Fibroblast of villous mesenchyme (primary cell): ENCODE measurements at regions not wholly inside any gene's neighbourhood (a gene's known extent, or its start where the extent isn't known, plus 50 kb on each side); places are given as distances from the start of the nearest gene placed in this dataset.
A peak's percentile ranks its signal among the peaks of the same experiment; 100 is the strongest.

Source experiments
- DNase-seq: peaks from one replicate; pipeline ENCODE4 v3.0.0-alpha.2; 2010; ENCODE audit warnings: low read depth
- H3K4me3 ChIP-seq: 2 replicates; pipeline ENCODE4 v1.5.1; 2011; ENCODE audit warnings: low read depth, mild to moderate bottlenecking, low read length
- TF ChIP-seq, protein P1 (sequence below): IDR thresholded peaks from 2 replicates; pipeline ENCODE4 v1.5.1; 2012; ENCODE audit warnings: low read depth, mild to moderate bottlenecking, low read length; ENCODE audit not compliant: insufficient read depth

DNA sequence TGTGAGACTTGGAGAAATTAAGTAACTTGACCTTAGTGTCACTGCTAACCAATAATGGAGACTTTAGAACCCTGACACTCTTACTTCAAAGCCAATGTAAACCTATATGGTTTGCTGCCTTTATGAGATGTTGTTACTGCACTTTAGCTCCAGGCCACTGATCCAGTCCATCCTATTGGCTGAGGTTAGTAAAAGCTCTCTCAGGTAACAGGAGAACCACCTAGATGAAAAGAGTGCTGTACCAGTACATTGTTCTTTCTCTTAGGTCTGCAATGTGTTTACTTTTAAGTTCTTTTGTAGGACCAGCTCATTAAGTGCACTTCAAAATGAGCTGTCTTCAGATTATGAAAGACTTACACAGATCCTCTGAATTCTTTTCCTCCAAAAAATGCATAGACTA, 994.0 kb upstream of the FAT3 start:
- TF ChIP-seq, protein P1, sequence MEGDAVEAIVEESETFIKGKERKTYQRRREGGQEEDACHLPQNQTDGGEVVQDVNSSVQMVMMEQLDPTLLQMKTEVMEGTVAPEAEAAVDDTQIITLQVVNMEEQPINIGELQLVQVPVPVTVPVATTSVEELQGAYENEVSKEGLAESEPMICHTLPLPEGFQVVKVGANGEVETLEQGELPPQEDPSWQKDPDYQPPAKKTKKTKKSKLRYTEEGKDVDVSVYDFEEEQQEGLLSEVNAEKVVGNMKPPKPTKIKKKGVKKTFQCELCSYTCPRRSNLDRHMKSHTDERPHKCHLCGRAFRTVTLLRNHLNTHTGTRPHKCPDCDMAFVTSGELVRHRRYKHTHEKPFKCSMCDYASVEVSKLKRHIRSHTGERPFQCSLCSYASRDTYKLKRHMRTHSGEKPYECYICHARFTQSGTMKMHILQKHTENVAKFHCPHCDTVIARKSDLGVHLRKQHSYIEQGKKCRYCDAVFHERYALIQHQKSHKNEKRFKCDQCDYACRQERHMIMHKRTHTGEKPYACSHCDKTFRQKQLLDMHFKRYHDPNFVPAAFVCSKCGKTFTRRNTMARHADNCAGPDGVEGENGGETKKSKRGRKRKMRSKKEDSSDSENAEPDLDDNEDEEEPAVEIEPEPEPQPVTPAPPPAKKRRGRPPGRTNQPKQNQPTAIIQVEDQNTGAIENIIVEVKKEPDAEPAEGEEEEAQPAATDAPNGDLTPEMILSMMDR, result no peak
- no peak overlapping the region for H3K4me3 ChIP-seq
- no peak for DNase-seq

DNA sequence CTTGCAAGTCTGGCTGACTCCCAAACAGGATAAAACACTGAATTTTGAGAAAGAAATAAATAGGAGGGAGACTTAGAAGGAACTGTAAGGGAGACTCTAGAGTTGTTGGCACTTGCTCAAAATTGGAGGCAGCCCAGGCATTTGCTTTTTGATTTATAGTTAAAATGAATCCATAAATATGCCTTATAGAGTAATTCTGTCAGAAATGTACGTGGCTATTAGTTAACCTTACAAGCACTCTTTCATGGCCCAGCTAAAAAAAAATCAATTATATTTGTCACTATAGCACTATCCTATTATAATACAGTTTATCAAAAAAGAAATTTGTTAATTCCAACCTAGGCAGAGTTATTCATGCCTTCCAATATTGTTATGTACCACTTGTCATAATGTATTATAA, 1000.0 kb upstream of the CHORDC1 start:
- no peak for DNase-seq
- H3K4me3 ChIP-seq, result no peak overlapping the region
- TF ChIP-seq, protein P1, result no peak

DNA sequence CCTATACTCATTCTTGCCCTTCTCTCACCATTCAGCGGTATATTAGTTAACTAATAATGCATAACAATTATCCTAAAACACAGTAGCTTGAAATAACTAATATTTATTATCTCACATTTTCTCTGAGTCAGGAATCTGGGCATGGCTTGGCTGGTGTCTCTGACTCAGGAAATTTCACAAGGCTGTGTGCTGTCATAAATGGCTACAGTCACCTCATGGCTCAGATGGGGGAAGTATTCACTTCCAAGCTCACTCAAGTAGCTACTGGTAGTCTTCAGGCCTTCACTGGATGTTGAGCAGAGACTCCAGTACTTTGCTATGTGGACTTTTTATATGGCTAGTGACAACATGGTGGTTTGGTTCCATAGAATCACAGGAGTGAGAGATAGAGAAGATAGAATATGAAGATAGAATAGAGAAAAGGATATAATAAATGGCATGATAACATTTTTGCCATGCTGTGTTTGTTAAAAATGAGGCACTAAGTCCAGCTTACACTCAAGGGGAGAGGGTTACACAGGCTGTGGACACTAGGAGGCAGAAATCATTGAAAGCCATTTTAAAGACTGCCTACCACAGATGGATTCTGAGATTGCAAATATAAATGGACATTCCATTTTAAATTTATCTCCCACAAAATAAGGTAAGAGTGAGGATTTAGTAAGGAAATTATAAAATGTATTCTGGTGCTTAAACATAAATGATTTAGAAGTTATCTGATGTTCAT, 997.8 kb upstream of the CHORDC1 start:
- no peak overlapping the region for H3K4me3 ChIP-seq
- TF ChIP-seq, protein P1, result peak; percentile 4
- peak; percentile 33 for DNase-seq

DNA sequence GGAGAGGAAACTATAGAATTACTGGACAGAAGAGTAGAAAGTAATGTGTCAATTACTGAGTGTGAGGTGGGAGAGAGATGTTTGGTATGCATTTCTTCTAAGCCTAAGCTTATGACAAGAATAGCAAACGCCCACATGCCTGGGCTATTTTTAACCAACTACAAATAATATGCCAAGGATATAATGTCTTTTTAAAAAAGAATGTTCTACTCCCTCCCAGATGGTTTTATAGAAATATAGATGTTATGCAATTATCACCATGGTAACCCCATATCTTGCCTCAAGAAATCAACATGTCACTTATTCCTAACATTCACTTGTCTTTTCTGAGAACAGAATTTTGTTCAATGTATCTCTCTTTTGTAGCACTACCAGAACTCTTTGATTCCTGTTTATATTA, 996.7 kb upstream of the CHORDC1 start:
- DNase-seq, result no peak
- TF ChIP-seq, protein P1, result no peak
- no peak overlapping the region for H3K4me3 ChIP-seq

DNA sequence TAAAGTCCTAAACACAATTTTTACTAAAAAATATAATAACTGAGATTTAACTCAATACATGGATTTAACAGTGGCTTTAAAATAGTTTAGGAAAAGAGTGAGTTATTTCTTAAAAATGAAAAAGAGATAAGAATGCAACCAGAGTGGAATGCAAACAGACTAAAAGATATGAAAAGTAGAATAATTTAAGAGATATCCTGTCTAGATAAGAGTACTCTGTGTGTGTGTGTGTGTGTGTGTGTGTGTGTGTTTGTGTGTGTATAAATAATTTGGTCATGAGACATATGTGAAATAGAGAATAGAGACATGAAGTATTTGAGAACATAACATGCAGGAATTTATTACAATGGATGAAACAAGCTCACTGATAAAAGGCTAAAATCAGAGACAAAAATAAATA, 986.9 kb upstream of the CHORDC1 start:
- H3K4me3 ChIP-seq, result no peak overlapping the region
- DNase-seq, result no peak
- TF ChIP-seq, protein P1, result no peak

DNA sequence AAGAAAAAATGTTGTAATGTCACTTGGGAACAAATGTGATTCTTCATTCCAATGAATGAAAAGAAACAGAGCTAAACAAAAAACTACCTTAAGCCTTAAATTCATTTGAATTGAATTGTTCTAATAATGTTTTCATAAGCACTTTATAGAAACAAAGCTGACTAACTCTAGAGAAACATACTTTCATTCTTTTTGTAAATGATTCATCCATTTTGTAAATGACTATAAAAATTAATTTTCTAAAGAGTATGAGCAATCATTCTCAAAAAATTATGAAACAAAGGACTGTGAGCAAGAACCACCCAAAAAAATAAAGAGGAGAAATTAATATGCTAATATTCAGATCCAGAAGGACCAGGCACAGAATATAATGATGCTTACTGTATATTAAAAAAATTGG, 986.5 kb upstream of the CHORDC1 start:
- DNase-seq, result no peak
- H3K4me3 ChIP-seq, result no peak overlapping the region
- TF ChIP-seq, protein P1, result no peak

DNA sequence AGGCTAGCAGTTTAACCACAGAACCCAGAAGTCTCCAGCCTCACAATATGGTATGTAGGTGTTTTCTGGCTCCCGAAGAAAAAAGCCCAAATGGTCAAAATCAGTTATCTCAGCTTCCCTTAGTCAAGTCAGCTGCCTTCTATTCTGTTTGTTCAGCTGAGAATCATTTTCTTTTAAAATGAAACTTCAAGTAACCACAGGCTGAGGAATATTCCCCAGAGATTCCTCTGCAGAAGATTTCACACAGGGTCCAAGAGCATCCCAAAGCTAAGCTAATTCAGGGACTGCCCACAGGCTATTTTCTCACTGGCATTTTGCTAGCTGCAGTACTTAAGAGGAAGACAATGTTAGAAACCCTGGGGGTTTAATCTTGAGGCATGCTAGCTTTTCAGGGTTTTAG, 977.0 kb upstream of the CHORDC1 start:
- TF ChIP-seq, protein P1, result no peak
- DNase-seq, result no peak
- no peak overlapping the region for H3K4me3 ChIP-seq
